ENCODE measurements at regions not wholly inside any gene's neighbourhood (a gene's known extent, or its start where the extent isn't known, plus 50 kb on each side); places are given as distances from the start of the nearest gene placed in this dataset.

DNA sequence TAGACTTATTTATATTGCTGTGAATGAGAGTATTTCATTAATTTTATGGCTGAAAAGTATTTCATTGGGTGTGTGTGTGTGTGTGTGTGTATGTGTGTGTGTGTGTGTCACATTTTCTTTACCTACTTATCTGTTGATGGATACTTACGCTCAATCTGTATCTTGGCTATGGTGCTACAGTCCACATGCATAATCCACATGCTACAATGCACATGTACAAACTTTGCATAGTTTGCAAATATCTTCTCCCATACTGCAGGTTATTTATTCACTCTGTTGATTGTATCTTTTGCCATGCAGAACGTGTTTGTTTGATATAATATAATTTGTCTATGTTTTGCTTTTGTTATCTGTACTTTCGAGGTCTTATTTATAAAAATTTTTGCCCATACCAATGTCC is 167.8 kb downstream of the RAB28 start:
- H3K4me1 Mint-ChIP-seq (ENCODE audit: low read depth) = no peaks in the 10 kb centered on the region
- H3K36me3 Mint-ChIP-seq (ENCODE audit: low read depth) = no peaks in the 10 kb centered on the region
- H3K27ac Mint-ChIP-seq = no peak overlapping the region
- H3K27me3 Mint-ChIP-seq (ENCODE audit: low read depth) = no peaks in the 10 kb centered on the region
- H3K9me3 Mint-ChIP-seq = no peaks in the 10 kb centered on the region
- no peak for DNase-seq (ENCODE audit: low spot score)
- H3K4me3 Mint-ChIP-seq (ENCODE audit: low read depth) = no peak overlapping the region
- intact Hi-C loops (cut with micrococcal nuclease) = no loop called here

GRCh38 chr4:13313856-13314255 is 170.3 kb downstream of the RAB28 start:
- no peak for DNase-seq (ENCODE audit: low spot score)
- Mint-ChIP-seq H3K27me3 (ENCODE audit: low read depth) (no peaks in the 10 kb centered on the region), H3K27ac (no peak overlapping the region), H3K9me3 (no peaks in the 10 kb centered on the region), H3K4me3 (ENCODE audit: low read depth) (no peak overlapping the region), H3K36me3 (ENCODE audit: low read depth) (no peaks in the 10 kb centered on the region), H3K4me1 (ENCODE audit: low read depth) (no peaks in the 10 kb centered on the region)
- intact Hi-C loops (cut with micrococcal nuclease) = no loop called here

DNA sequence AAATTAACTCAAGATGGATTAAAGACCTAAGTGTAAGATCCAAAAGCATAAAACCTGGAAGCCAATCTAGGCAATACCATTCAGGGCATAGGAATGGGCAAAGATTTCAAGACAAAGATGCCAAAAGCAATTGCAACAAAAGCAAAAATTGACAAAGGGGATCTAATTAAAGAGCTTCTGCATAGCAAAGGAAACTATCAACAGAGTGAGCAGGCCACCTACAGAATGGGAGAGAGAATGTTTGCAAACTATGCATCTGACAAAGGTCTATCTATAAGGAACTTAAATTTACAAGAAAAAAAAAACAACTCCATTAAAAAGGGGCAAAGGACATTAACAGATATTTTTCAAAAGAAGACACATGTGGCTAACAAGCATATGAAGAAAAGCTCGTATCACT is 171.9 kb downstream of the RAB28 start:
- Mint-ChIP-seq H3K27ac (no peak overlapping the region), H3K27me3 (ENCODE audit: low read depth) (no peaks in the 10 kb centered on the region), H3K36me3 (ENCODE audit: low read depth) (no peaks in the 10 kb centered on the region), H3K4me1 (ENCODE audit: low read depth) (no peaks in the 10 kb centered on the region), H3K9me3 (no peaks in the 10 kb centered on the region), H3K4me3 (ENCODE audit: low read depth) (no peak overlapping the region)
- DNase-seq (ENCODE audit: low spot score) = no peak
- intact Hi-C loops (cut with micrococcal nuclease) = no loop called here

- no peaks in the 10 kb centered on the region for H3K9me3 Mint-ChIP-seq
- H3K36me3 Mint-ChIP-seq (ENCODE audit: low read depth) = no peaks in the 10 kb centered on the region
- H3K4me1 Mint-ChIP-seq (ENCODE audit: low read depth) = no peaks in the 10 kb centered on the region
- H3K27me3 Mint-ChIP-seq (ENCODE audit: low read depth) = no peaks in the 10 kb centered on the region
- no peak overlapping the region for H3K27ac Mint-ChIP-seq
- no peak overlapping the region for H3K4me3 Mint-ChIP-seq (ENCODE audit: low read depth)
- no peak for DNase-seq (ENCODE audit: low spot score)
- intact Hi-C loops (cut with micrococcal nuclease) = no loop called here
These were observed 174.4 kb downstream of the RAB28 start for GRCh38 chr4:13309751-13310150.

DNA sequence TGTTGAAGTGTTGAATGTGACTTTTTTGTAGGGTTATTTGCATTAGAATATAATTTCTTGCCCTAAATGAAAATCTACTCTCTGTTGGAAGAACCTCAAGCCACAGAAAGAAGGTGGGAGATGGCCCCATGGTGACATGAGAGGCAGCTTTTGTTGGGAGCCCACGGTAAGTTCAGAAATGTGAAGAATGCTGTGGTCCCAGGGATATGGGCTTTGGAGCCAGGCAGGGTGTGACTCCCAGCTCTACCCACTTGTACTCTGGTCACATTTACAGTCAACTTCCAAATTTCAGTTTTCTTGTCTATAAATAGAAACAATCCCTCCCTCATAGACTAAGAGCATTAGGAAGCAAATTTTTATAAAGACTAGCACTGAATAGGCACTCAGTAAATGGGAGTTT is 177.8 kb downstream of the RAB28 start:
- no peaks in the 10 kb centered on the region for H3K27me3 Mint-ChIP-seq (ENCODE audit: low read depth)
- H3K9me3 Mint-ChIP-seq = peaks cover 5% of the 10 kb centered on the region
- H3K27ac Mint-ChIP-seq = no peak overlapping the region
- H3K4me1 Mint-ChIP-seq (ENCODE audit: low read depth) = no peaks in the 10 kb centered on the region
- H3K4me3 Mint-ChIP-seq (ENCODE audit: low read depth) = no peak overlapping the region
- H3K36me3 Mint-ChIP-seq (ENCODE audit: low read depth) = no peaks in the 10 kb centered on the region
- intact Hi-C loops (cut with micrococcal nuclease) = no loop called here
- no peak for DNase-seq (ENCODE audit: low spot score)

GRCh38 chr4:13302876-13303275 is 181.3 kb downstream of the RAB28 start:
- Mint-ChIP-seq H3K27me3 (ENCODE audit: low read depth) (no peaks in the 10 kb centered on the region), H3K4me3 (ENCODE audit: low read depth) (no peak overlapping the region), H3K27ac (no peak overlapping the region), H3K4me1 (ENCODE audit: low read depth) (no peaks in the 10 kb centered on the region), H3K36me3 (ENCODE audit: low read depth) (no peaks in the 10 kb centered on the region), H3K9me3 (peaks cover 29% of the 10 kb centered on the region)
- no peak for DNase-seq (ENCODE audit: low spot score)
- intact Hi-C loops (cut with micrococcal nuclease) = no loop called here

DNA sequence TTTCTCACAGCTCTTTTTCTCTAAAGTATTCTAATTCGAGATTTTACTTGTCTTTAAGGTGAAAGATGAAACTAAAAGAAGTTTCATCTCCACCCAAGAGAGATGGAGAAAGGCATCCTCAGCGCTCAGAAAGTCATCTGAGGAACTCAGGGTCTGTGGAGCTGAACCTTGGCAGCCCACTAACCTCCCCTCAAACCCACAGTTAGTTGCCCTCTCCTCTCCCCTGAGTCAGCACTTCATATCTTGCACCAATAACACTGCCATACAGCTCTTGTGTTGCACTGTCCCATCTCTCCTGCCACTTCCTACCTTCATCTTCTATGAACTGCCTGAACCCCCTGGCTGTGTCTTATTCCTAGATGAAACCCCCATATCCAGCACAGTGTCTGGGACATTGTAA is 184.8 kb downstream of the RAB28 start:
- Mint-ChIP-seq H3K27me3 (ENCODE audit: low read depth) (no peaks in the 10 kb centered on the region), H3K4me3 (ENCODE audit: low read depth) (no peak overlapping the region), H3K36me3 (ENCODE audit: low read depth) (no peaks in the 10 kb centered on the region), H3K9me3 (peaks cover 36% of the 10 kb centered on the region), H3K27ac (no peak overlapping the region), H3K4me1 (ENCODE audit: low read depth) (no peaks in the 10 kb centered on the region)
- DNase-seq (ENCODE audit: low spot score) = no peak
- intact Hi-C loops (cut with micrococcal nuclease) = no loop called here

DNA sequence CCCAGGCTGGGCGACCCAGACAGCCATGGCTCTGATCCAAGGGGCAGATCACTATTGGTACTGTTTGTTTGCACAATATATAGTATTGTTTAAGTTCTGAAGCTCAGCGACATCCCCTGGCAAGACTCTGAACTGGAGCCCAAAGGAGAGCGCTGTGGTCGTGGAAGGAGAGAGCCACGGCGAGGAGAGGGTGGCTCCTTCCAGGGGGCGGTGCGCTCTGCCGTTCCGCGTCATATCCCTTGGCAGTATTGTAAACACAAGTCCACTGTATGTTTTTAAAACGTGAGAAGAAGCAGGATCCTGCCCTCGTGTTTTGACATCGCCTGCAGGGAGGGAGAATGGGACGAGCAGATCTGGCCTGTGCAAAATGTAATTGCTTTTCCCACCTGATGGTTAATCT is 185.5 kb downstream of the RAB28 start:
- DNase-seq (ENCODE audit: low spot score) = no peak
- no peak overlapping the region for H3K27ac Mint-ChIP-seq
- no peaks in the 10 kb centered on the region for H3K4me1 Mint-ChIP-seq (ENCODE audit: low read depth)
- no peak overlapping the region for H3K4me3 Mint-ChIP-seq (ENCODE audit: low read depth)
- peaks cover 36% of the 10 kb centered on the region for H3K9me3 Mint-ChIP-seq
- intact Hi-C loops (cut with micrococcal nuclease) = no loop called here
- H3K36me3 Mint-ChIP-seq (ENCODE audit: low read depth) = no peaks in the 10 kb centered on the region
- H3K27me3 Mint-ChIP-seq (ENCODE audit: low read depth) = no peaks in the 10 kb centered on the region

GRCh38 chr4:13296986-13297385 is 187.2 kb downstream of the RAB28 start:
- Mint-ChIP-seq H3K4me1 (ENCODE audit: low read depth) (no peaks in the 10 kb centered on the region), H3K9me3 (peaks cover 46% of the 10 kb centered on the region), H3K4me3 (ENCODE audit: low read depth) (no peak overlapping the region), H3K27me3 (ENCODE audit: low read depth) (no peaks in the 10 kb centered on the region), H3K36me3 (ENCODE audit: low read depth) (no peaks in the 10 kb centered on the region), H3K27ac (no peak overlapping the region)
- DNase-seq (ENCODE audit: low spot score) = no peak
- intact Hi-C loops (cut with micrococcal nuclease) = no loop called here

- no peaks in the 10 kb centered on the region for H3K4me1 Mint-ChIP-seq (ENCODE audit: low read depth)
- H3K27ac Mint-ChIP-seq = no peak overlapping the region
- no peaks in the 10 kb centered on the region for H3K27me3 Mint-ChIP-seq (ENCODE audit: low read depth)
- no peak for DNase-seq (ENCODE audit: low spot score)
- intact Hi-C loops (cut with micrococcal nuclease) = no loop called here
- H3K9me3 Mint-ChIP-seq = peaks cover 34% of the 10 kb centered on the region
- no peak overlapping the region for H3K4me3 Mint-ChIP-seq (ENCODE audit: low read depth)
- no peaks in the 10 kb centered on the region for H3K36me3 Mint-ChIP-seq (ENCODE audit: low read depth)
These were observed 189.1 kb downstream of the RAB28 start for GRCh38 chr4:13294961-13295605.

DNA sequence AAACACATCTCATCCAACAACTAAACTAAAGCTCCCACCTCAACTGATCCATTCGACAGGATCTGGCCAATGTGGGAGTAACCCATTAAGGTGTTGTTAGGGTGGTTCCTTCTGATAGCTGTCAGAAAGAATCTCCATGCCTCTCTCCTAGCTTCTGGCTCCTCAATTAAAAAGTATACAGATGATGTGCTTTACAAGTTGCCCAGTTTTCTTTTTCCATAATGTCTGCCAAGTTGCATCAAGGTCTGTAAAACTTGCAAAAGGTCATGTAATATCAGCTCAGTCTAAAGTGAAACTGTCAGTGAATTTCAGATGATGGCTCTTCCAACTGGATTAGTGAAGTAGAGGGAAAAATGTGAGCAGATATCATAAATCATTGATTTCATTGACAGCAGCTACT is 191.8 kb downstream of the RAB28 start:
- H3K4me1 Mint-ChIP-seq (ENCODE audit: low read depth) = no peaks in the 10 kb centered on the region
- intact Hi-C loops (cut with micrococcal nuclease) = no loop called here
- no peaks in the 10 kb centered on the region for H3K36me3 Mint-ChIP-seq (ENCODE audit: low read depth)
- H3K9me3 Mint-ChIP-seq = peaks cover 35% of the 10 kb centered on the region
- no peaks in the 10 kb centered on the region for H3K27me3 Mint-ChIP-seq (ENCODE audit: low read depth)
- no peak overlapping the region for H3K4me3 Mint-ChIP-seq (ENCODE audit: low read depth)
- no peak overlapping the region for H3K27ac Mint-ChIP-seq
- DNase-seq (ENCODE audit: low spot score) = no peak

GRCh38 chr4:13289391-13289790 is 194.7 kb downstream of the RAB28 start:
- H3K27ac Mint-ChIP-seq = no peak overlapping the region
- intact Hi-C loops (cut with micrococcal nuclease) = no loop called here

GRCh38 chr4:13285336-13285735 is 198.8 kb downstream of the RAB28 start:
- Mint-ChIP-seq H3K9me3 (peaks cover 35% of the 10 kb centered on the region), H3K27me3 (ENCODE audit: low read depth) (no peaks in the 10 kb centered on the region), H3K4me1 (ENCODE audit: low read depth) (peaks cover 2% of the 10 kb centered on the region), H3K27ac (no peak overlapping the region), H3K4me3 (ENCODE audit: low read depth) (no peak overlapping the region), H3K36me3 (ENCODE audit: low read depth) (no peaks in the 10 kb centered on the region)
- intact Hi-C loops (cut with micrococcal nuclease) = no loop called here
- no peak for DNase-seq (ENCODE audit: low spot score)

More at GRCh38 chr4:13289391-13289790, 194.7 kb downstream of the RAB28 start:
- no peak for DNase-seq (ENCODE audit: low spot score)
- H3K4me3 Mint-ChIP-seq (ENCODE audit: low read depth) = no peak overlapping the region
- no peaks in the 10 kb centered on the region for H3K36me3 Mint-ChIP-seq (ENCODE audit: low read depth)
- no peaks in the 10 kb centered on the region for H3K27me3 Mint-ChIP-seq (ENCODE audit: low read depth)
- H3K4me1 Mint-ChIP-seq (ENCODE audit: low read depth) = peaks cover 2% of the 10 kb centered on the region
- peaks cover 44% of the 10 kb centered on the region for H3K9me3 Mint-ChIP-seq

GRCh38 chr4:13284932-13285331 is 199.2 kb downstream of the RAB28 start:
- H3K4me3 Mint-ChIP-seq (ENCODE audit: low read depth) = no peak overlapping the region
- H3K27me3 Mint-ChIP-seq (ENCODE audit: low read depth) = no peaks in the 10 kb centered on the region
- H3K9me3 Mint-ChIP-seq = peaks cover 35% of the 10 kb centered on the region
- H3K36me3 Mint-ChIP-seq (ENCODE audit: low read depth) = no peaks in the 10 kb centered on the region
- no peak for DNase-seq (ENCODE audit: low spot score)
- intact Hi-C loops (cut with micrococcal nuclease) = no loop called here
- H3K4me1 Mint-ChIP-seq (ENCODE audit: low read depth) = peaks cover 2% of the 10 kb centered on the region
- H3K27ac Mint-ChIP-seq = no peak overlapping the region
